ENCODE measurements at regions not wholly inside any gene's neighbourhood (a gene's known extent, or its start where the extent isn't known, plus 50 kb on each side); places are given as distances from the start of the nearest gene placed in this dataset.

GRCh38 chr20:39897781-39898466 lies 791.1 kb downstream of the MAFB start:
- TF ChIP-seq POLR2A (IDR thresholded peaks at IDR 0.05; ENCODE audit: low read length) (no peak), GATA1 (IDR thresholded peaks at IDR 0.05; ENCODE audit: low read depth, low read length) (no peak)
